HG03469 (cell line): ENCODE measurements at regions not wholly inside any gene's neighbourhood (a gene's known extent, or its start where the extent isn't known, plus 50 kb on each side); places are given as distances from the start of the nearest gene placed in this dataset.

ENCODE experiments used
- ATAC-seq: cut with Tn5 transposase; IDR thresholded peaks from one replicate; pipeline ENCODE4 v1.9.1; 2021; ENCODE audit warnings: mild to moderate bottlenecking, moderate library complexity, moderate number of reproducible peaks; ENCODE audit not compliant: unreplicated experiment

GRCh38 chr2:151087377-151087776 lies 174.3 kb downstream of the RBM43 start:
- no peak for ATAC-seq

- no peak for ATAC-seq
Measured at GRCh38 chr2:151085181-151085611, 176.5 kb downstream of the RBM43 start.

GRCh38 chr2:151083856-151084795 lies 177.5 kb downstream of the RBM43 start:
- no peak for ATAC-seq

- no peak for ATAC-seq
Measured at GRCh38 chr2:151078889-151079288, 182.8 kb downstream of the RBM43 start.

- ATAC-seq: no peak
Measured at GRCh38 chr2:151071906-151072305, 189.8 kb downstream of the RBM43 start.

GRCh38 chr2:151071382-151071781 lies 190.3 kb downstream of the RBM43 start:
- no peak for ATAC-seq

GRCh38 chr2:151070253-151070652 lies 191.4 kb downstream of the RBM43 start:
- ATAC-seq: no peak

GRCh38 chr2:151067658-151068369 lies 193.8 kb downstream of the RBM43 start:
- no peak for ATAC-seq

GRCh38 chr2:151063271-151063670 lies 198.4 kb downstream of the RBM43 start:
- no peak for ATAC-seq

GRCh38 chr2:151060287-151060686 lies 201.4 kb downstream of the RBM43 start:
- no peak for ATAC-seq

- ATAC-seq: no peak
Measured at GRCh38 chr2:151056870-151057269, 204.8 kb downstream of the RBM43 start.

GRCh38 chr2:151053661-151053990 lies 208.0 kb downstream of the RBM43 start:
- no peak for ATAC-seq

- ATAC-seq: no peak
Measured at GRCh38 chr2:151052850-151053660, 208.6 kb downstream of the RBM43 start.

GRCh38 chr2:151051574-151052220 lies 210.0 kb downstream of the RBM43 start:
- ATAC-seq: peak; percentile 88

- no peak for ATAC-seq
Measured at GRCh38 chr2:151049746-151050145, 211.9 kb downstream of the RBM43 start.

- no peak for ATAC-seq
Measured at GRCh38 chr2:151048331-151049054, 213.2 kb downstream of the RBM43 start.

- no peak for ATAC-seq
Measured at GRCh38 chr2:151043484-151043883, 218.2 kb downstream of the RBM43 start.

GRCh38 chr2:151042964-151043363 lies 218.7 kb downstream of the RBM43 start:
- no peak for ATAC-seq

GRCh38 chr2:151040039-151040438 lies 221.6 kb downstream of the RBM43 start:
- ATAC-seq: no peak

- ATAC-seq: no peak
Measured at GRCh38 chr2:151038516-151038915, 223.1 kb downstream of the RBM43 start.
